IMR-90 (cell line): ENCODE measurements at regions not wholly inside any gene's neighbourhood (a gene's known extent, or its start where the extent isn't known, plus 50 kb on each side); places are given as distances from the start of the nearest gene placed in this dataset.

ENCODE experiments used
- ATAC-seq: fragments of 200-7000 bp; cut with Tn5 transposase; 2 replicates; pipeline ENCODE4 v1.9.1; 2020; ENCODE audit warnings: low read depth, mild to moderate bottlenecking, moderate library complexity
- BruUV-seq: library from RNA; stranded (reverse); fragments of 400-500 nt; replicated peaks from 2 replicates; lab custom pipeline; 2021; lab: Mats Ljungman, UMichigan
- CTCF ChIA-PET: fragments of 300-600 bp; formaldehyde crosslinking; extraction: SDS; loops from one replicate; lab custom pipeline; 2021; ENCODE audit warnings: antibody characterized with exemption; lab: Yijun Ruan, JAX
- POLR2A ChIA-PET: fragments of 300-600 bp; sonication (Branson Sonifier 250); formaldehyde crosslinking; loops from one replicate; lab custom pipeline; 2022; ENCODE audit warnings: antibody characterized with exemption; ENCODE audit not compliant: unreplicated experiment; lab: Charles Lee
- DNase-seq: peaks from one replicate; pipeline ENCODE4 v3.0.0; 2013
- H2AFZ ChIP-seq: replicated peaks from 2 replicates; pipeline ENCODE3; 2013; ENCODE audit warnings: low read length, mild to moderate bottlenecking; ENCODE audit not compliant: poor library complexity
- H2AK5ac ChIP-seq: 2 replicates; pipeline ENCODE4 v1.6.1; 2013; ENCODE audit warnings: low read depth, low read length, inconsistent platforms
- H2AK9ac ChIP-seq: replicated peaks from 2 replicates; pipeline ENCODE3; 2013; ENCODE audit warnings: mild to moderate bottlenecking, low read depth, low read length, moderate library complexity; ENCODE audit not compliant: poor library complexity
- H2BK120ac ChIP-seq: 2 replicates; pipeline ENCODE4 v1.6.1; 2013; ENCODE audit warnings: low read depth, low read length, inconsistent platforms
- H2BK15ac ChIP-seq: 3 replicates; pipeline ENCODE4 v1.6.1; 2013; ENCODE audit warnings: low read depth, low read length, inconsistent platforms
- H2BK20ac ChIP-seq: 2 replicates; pipeline ENCODE4 v1.6.1; 2013; ENCODE audit warnings: low read depth, mild to moderate bottlenecking, inconsistent platforms, low read length, moderate library complexity
- H2BK5ac ChIP-seq: 2 replicates; pipeline ENCODE4 v1.6.1; 2013; ENCODE audit warnings: mild to moderate bottlenecking, low read depth, low read length, inconsistent platforms; ENCODE audit not compliant: poor library complexity, severe bottlenecking
- H3K14ac ChIP-seq: replicated peaks from 2 replicates; pipeline ENCODE4 v1.6.1; 2013; ENCODE audit warnings: low read depth, low read length, inconsistent platforms
- H3K18ac ChIP-seq: 2 replicates; pipeline ENCODE4 v1.6.1; 2013; ENCODE audit warnings: low read depth, low read length, control low read depth
- H3K23ac ChIP-seq: 2 replicates; pipeline ENCODE4 v1.6.1; 2013; ENCODE audit warnings: low read depth, low read length, inconsistent platforms
- H3K27ac ChIP-seq: 2 replicates; pipeline ENCODE4 v1.5.1; 2013; ENCODE audit warnings: mild to moderate bottlenecking, control low read depth, low read length; ENCODE audit not compliant: insufficient read depth
- H3K27me3 ChIP-seq: 2 replicates; pipeline ENCODE4 v1.6.1; 2013; ENCODE audit warnings: low read length; ENCODE audit not compliant: control insufficient read depth, insufficient read depth
- H3K36me3 ChIP-seq: 2 replicates; pipeline ENCODE4 v1.6.1; 2013; ENCODE audit warnings: low read length, mixed read lengths; ENCODE audit not compliant: control insufficient read depth, insufficient read depth
- H3K4ac ChIP-seq: 2 replicates; pipeline ENCODE4 v1.6.1; 2013; ENCODE audit warnings: low read depth, low read length, inconsistent platforms
- H3K4me1 ChIP-seq: 2 replicates; pipeline ENCODE4 v1.6.1; 2013; ENCODE audit warnings: low read length, mixed read lengths; ENCODE audit not compliant: control insufficient read depth, insufficient read depth
- H3K4me2 ChIP-seq: 2 replicates; pipeline ENCODE4 v1.6.1; 2013; ENCODE audit warnings: low read depth, mild to moderate bottlenecking, control low read depth, low read length, moderate library complexity
- H3K4me3 ChIP-seq: 2 replicates; pipeline ENCODE4 v1.5.1; 2013; ENCODE audit warnings: low read depth, mild to moderate bottlenecking, control low read depth, low read length, moderate library complexity; ENCODE audit not compliant: insufficient read depth
- H3K56ac ChIP-seq: 2 replicates; pipeline ENCODE4 v1.6.1; 2013; ENCODE audit warnings: low read length, inconsistent platforms; ENCODE audit not compliant: insufficient read depth; ENCODE audit errors: extremely low read depth
- H3K79me1 ChIP-seq, 2 experiments: 2 replicates each; pipeline ENCODE4 v1.6.1; 2013; ENCODE audit warnings: low read length in 2 of 2, inconsistent platforms in 1 of 2, low read depth in 1 of 2
- H3K9ac ChIP-seq: 2 replicates; pipeline ENCODE4 v1.6.1; 2013; ENCODE audit warnings: low read depth, low read length, control low read depth
- H3K9me1 ChIP-seq: 2 replicates; pipeline ENCODE4 v1.6.1; 2013; ENCODE audit warnings: low read length, inconsistent platforms; ENCODE audit not compliant: insufficient read depth
- H3K9me3 ChIP-seq: 2 replicates; pipeline ENCODE4 v1.6.1; 2013; ENCODE audit warnings: low read length; ENCODE audit not compliant: control insufficient read depth, insufficient read depth
- H4K20me1 ChIP-seq: 2 replicates; pipeline ENCODE4 v1.6.1; 2013; ENCODE audit warnings: low read length, inconsistent platforms; ENCODE audit not compliant: insufficient read depth
- H4K5ac ChIP-seq: 2 replicates; pipeline ENCODE4 v1.6.1; 2013; ENCODE audit warnings: mild to moderate bottlenecking, low read depth, low read length, control low read depth
- H4K8ac ChIP-seq, 2 experiments: 2 replicates each; pipeline ENCODE4 v1.6.1; 2013; ENCODE audit warnings: low read depth in 2 of 2, low read length in 2 of 2, control low read depth in 1 of 2, inconsistent platforms in 1 of 2
- H4K91ac ChIP-seq: 2 replicates; pipeline ENCODE4 v1.6.1; 2013; ENCODE audit warnings: low read depth, low read length, inconsistent platforms; ENCODE audit not compliant: insufficient read depth
- BHLHE40 ChIP-seq: fragments of 150-350 bp; IDR thresholded peaks from 2 replicates; pipeline ENCODE4 v1.6.1; 2016; ENCODE audit warnings: mild to moderate bottlenecking, low read depth, low read length
- CEBPB ChIP-seq: IDR thresholded peaks from 2 replicates; pipeline ENCODE4 v1.6.1; 2012; ENCODE audit warnings: low read depth, low read length, improper control_type of control experiment
- CHD1 ChIP-seq: IDR thresholded peaks from 2 replicates; pipeline ENCODE4 v1.6.1; 2012; ENCODE audit warnings: low read depth, low read length, improper control_type of control experiment
- CTCF ChIP-seq: conservative IDR thresholded peaks from 2 replicates; pipeline ENCODE4 v1.5.1; 2012; ENCODE audit warnings: mild to moderate bottlenecking, low read depth, low read length, improper control_type of control experiment
- MAFK ChIP-seq: IDR thresholded peaks from 2 replicates; pipeline ENCODE4 v1.6.1; 2012; ENCODE audit warnings: low read depth, low read length, improper control_type of control experiment
- RCOR1 ChIP-seq: IDR thresholded peaks from 2 replicates; pipeline ENCODE4 v1.6.1; 2012; ENCODE audit warnings: mild to moderate bottlenecking, low read length, improper control_type of control experiment; ENCODE audit not compliant: insufficient replicate concordance
- SMC3 ChIP-seq: fragments of 150-350 bp; IDR thresholded peaks from 2 replicates; pipeline ENCODE4 v1.6.1; 2016; ENCODE audit warnings: low read depth, mild to moderate bottlenecking, antibody characterized with exemption, low read length, moderate library complexity
- WGBS, 2 experiments: methylation state at CpG; one replicate each; pipeline versions ENCODE4 v1.1.5 to v1.1.7; 2013; ENCODE audit warnings: missing lambda C conversion rate in 2 of 2; ENCODE audit not compliant: insufficient read length in 1 of 2; ENCODE audit errors: extremely low coverage in 2 of 2; 5-methylcytosine and 5-hydroxymethylcytosine counted together
- dilution Hi-C: fragments of 300-500 bp; cut with HindIII; formaldehyde crosslinking; loops from one replicate; pipeline ENCODE4 v1.14.3; 2018; ENCODE audit warnings: low sequenced_read_pairs; ENCODE audit not compliant: unreplicated experiment
- in situ Hi-C: fragments of 300-500 bp; cut with MboI; formaldehyde crosslinking; loops from 3 replicates; pipeline ENCODE4 v1.14.3; 2019; ENCODE audit warnings: low sequenced_read_pairs, inconsistent platforms, mixed read lengths
- intact Hi-C: fragments of 100-400 bp; cut with micrococcal nuclease; formaldehyde crosslinking; loops from 2 replicates; pipeline ENCODE4 v1.10.0; 2022

DNA sequence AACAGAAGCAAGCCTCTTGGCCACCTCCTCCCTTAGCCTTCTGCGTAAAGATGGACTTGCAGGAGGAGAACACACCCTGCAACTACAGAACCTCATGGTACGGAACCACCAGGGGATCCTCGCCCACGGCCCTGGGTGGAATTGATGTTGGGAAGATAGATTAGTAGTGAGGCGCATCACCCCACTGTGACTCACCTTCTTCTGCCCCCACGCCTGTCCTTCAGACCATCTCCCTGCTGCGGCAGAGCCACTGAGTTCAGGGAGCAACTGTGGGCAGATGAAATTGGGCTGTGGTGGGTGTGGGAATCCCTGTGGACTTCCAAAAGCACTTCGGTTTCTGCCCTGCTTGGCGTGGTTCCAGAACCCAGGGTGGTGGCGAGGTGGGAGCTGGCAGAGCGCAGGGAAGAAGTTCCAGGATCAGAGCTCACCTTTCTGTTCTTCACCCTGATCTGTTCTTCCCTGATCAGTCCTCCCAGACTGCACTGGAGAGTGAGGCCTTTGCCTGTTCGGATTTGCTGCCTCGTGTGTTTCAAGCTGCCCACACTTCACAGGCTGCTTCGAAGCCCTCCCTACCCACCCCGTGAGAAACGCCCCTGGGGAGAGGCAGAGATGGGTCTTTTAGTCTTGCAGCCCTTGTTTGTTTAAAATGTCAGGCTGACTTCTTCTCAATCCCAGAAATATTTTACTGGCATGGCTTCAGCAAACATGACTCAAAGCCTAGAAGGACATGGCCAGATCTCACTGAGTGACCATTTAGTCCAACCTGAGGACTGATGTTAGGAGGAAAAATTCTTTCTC is 92.8 kb upstream of the MLN start:
- Histone ChIP-seq H3K27ac (no peak overlapping the region), H3K36me3 (no peaks in the 10 kb centered on the region), H4K5ac (no peak overlapping the region), H2AK5ac (no peak overlapping the region), H3K14ac (no peak overlapping the region), H3K4ac (no peak overlapping the region), H3K56ac (no peak overlapping the region), H2BK15ac (no peak overlapping the region), H3K27me3 (peaks cover 61% of the 10 kb centered on the region), H3K79me1 (no peaks in the 10 kb centered on the region), H3K23ac (no peak overlapping the region), H2BK5ac (no peak overlapping the region), H3K4me1 (peaks cover 3% of the 10 kb centered on the region; the same call in 1 of the 2 replicates), H4K8ac (no peak overlapping the region), H3K4me3 (no peak overlapping the region), H2BK20ac (no peak overlapping the region), H2AFZ (no peak overlapping the region), H2BK120ac (no peak overlapping the region), H3K9me3 (no peaks in the 10 kb centered on the region), H3K4me2 (no peak overlapping the region), H3K9me1 (no peaks in the 10 kb centered on the region), H4K91ac (no peak overlapping the region), H4K20me1 (no peaks in the 10 kb centered on the region), H2AK9ac (no peak overlapping the region), H3K18ac (no peak overlapping the region), H3K9ac (no peak overlapping the region)
- intact Hi-C loops: no loop called here
- dilution Hi-C loops: no loop called here
- CTCF ChIA-PET: no interaction called here
- in situ Hi-C loops: no loop called here
- DNase-seq (peak; percentile 12), ATAC-seq (peak; percentile 57)
- BruUV-seq: no TSS peak
- POLR2A ChIA-PET: interaction anchor here (0.7 kb wide), 1 partner anchor 1448 kb away, joined by 4 read pairs; no protein-coding TSS in a partner anchor
- no CpG with 5 or more reads among the region's 16 CpGs for WGBS, 2 experiments
- TF ChIP-seq CTCF: no peak
- no peak for TF ChIP-seq CEBPB
- TF ChIP-seq BHLHE40: no peak
- TF ChIP-seq MAFK: no peak
- TF ChIP-seq CHD1: no peak
- no peak for TF ChIP-seq SMC3
- no peak for TF ChIP-seq RCOR1
